Putamen (tissue), 1 donor: ENCODE measurements at regions not wholly inside any gene's neighbourhood (a gene's known extent, or its start where the extent isn't known, plus 50 kb on each side); places are given as distances from the start of the nearest gene placed in this dataset.

Source experiments
- DNase-seq: peaks from one replicate; pipeline ENCODE4 v3.0.0-alpha.2; 2016; ENCODE audit warnings: low spot score

GRCh38 chr5:31048282-31049270 is 144.9 kb upstream of the CDH6 start:
- no peak for DNase-seq

GRCh38 chr5:31047621-31048020 is 145.9 kb upstream of the CDH6 start:
- DNase-seq, result no peak

- no peak for DNase-seq
Observed at GRCh38 chr5:31047007-31047406, 146.5 kb upstream of the CDH6 start.

GRCh38 chr5:31036411-31036810 is 157.1 kb upstream of the CDH6 start:
- DNase-seq, result no peak

GRCh38 chr5:31033295-31033694 is 160.2 kb upstream of the CDH6 start:
- DNase-seq, result no peak

- DNase-seq, result no peak
Observed at GRCh38 chr5:31029925-31030324, 163.6 kb upstream of the CDH6 start.

- DNase-seq, result no peak
Observed at GRCh38 chr5:31027721-31028120, 165.8 kb upstream of the CDH6 start.

- no peak for DNase-seq
Observed at GRCh38 chr5:31023105-31023504, 170.4 kb upstream of the CDH6 start.

GRCh38 chr5:31021181-31021624 is 172.3 kb upstream of the CDH6 start:
- no peak for DNase-seq

GRCh38 chr5:31008231-31008630 is 185.3 kb upstream of the CDH6 start:
- no peak for DNase-seq

GRCh38 chr5:31007672-31008071 is 185.8 kb upstream of the CDH6 start:
- DNase-seq, result no peak

GRCh38 chr5:31000287-31000686 is 193.2 kb upstream of the CDH6 start:
- no peak for DNase-seq

- no peak for DNase-seq
Observed at GRCh38 chr5:30997681-30998080, 195.8 kb upstream of the CDH6 start.

GRCh38 chr5:30994902-30995301 is 198.6 kb upstream of the CDH6 start:
- no peak for DNase-seq

GRCh38 chr5:30994176-30994575 is 199.3 kb upstream of the CDH6 start:
- DNase-seq, result no peak

- no peak for DNase-seq
Observed at GRCh38 chr5:30991462-30991861, 202.0 kb upstream of the CDH6 start.

- no peak for DNase-seq
Observed at GRCh38 chr5:30981576-30981975, 211.9 kb upstream of the CDH6 start.

GRCh38 chr5:30968971-30969370 is 224.5 kb upstream of the CDH6 start:
- no peak for DNase-seq

- no peak for DNase-seq
Observed at GRCh38 chr5:30960036-30960435, 233.4 kb upstream of the CDH6 start.

GRCh38 chr5:30959238-30959637 is 234.2 kb upstream of the CDH6 start:
- no peak for DNase-seq

GRCh38 chr5:30957591-30957990 is 235.9 kb upstream of the CDH6 start:
- DNase-seq, result no peak

GRCh38 chr5:30956251-30956650 is 237.2 kb upstream of the CDH6 start:
- DNase-seq, result no peak

- DNase-seq, result no peak
Observed at GRCh38 chr5:30937070-30937469, 256.4 kb upstream of the CDH6 start.

- no peak for DNase-seq
Observed at GRCh38 chr5:30933599-30933998, 259.9 kb upstream of the CDH6 start.
